Smooth muscle cell (in vitro differentiated cells): ENCODE measurements at regions not wholly inside any gene's neighbourhood (a gene's known extent, or its start where the extent isn't known, plus 50 kb on each side); places are given as distances from the start of the nearest gene placed in this dataset.

Source experiments
- DNase-seq: peaks from one replicate; lab custom pipeline; 2025; ENCODE audit not compliant: unreplicated experiment; lab: John Stamatoyannopoulos, UW
- H2AFZ ChIP-seq: fragments of 200-600 bp; sonication (generic); 2 replicates; pipeline ENCODE4 v1.6.0; 2016; ENCODE audit warnings: antibody characterized with exemption, low read depth, mild to moderate bottlenecking
- H3F3A ChIP-seq: fragments of 200-600 bp; sonication (generic); 2 replicates; pipeline ENCODE4 v1.6.0; 2017; ENCODE audit warnings: antibody characterized with exemption, low read depth
- H3K27ac ChIP-seq: fragments of 200-600 bp; sonication (generic); 2 replicates; pipeline ENCODE4 v1.5.1; 2016; ENCODE audit warnings: low read depth, mild to moderate bottlenecking
- H3K27me3 ChIP-seq: fragments of 200-600 bp; sonication (generic); 2 replicates; pipeline ENCODE4 v1.6.1; 2016; ENCODE audit warnings: low read depth, mild to moderate bottlenecking
- H3K36me3 ChIP-seq: fragments of 200-600 bp; sonication (generic); 2 replicates; pipeline ENCODE4 v1.5.1; 2016; ENCODE audit warnings: low read depth
- H3K4me1 ChIP-seq: fragments of 200-600 bp; sonication (generic); 2 replicates; pipeline ENCODE4 v1.5.1; 2016; ENCODE audit warnings: low read depth
- H3K4me2 ChIP-seq: fragments of 200-600 bp; sonication (generic); 2 replicates; pipeline ENCODE4 v1.6.0; 2016; ENCODE audit warnings: mild to moderate bottlenecking
- H3K4me3 ChIP-seq: fragments of 200-600 bp; sonication (generic); 2 replicates; pipeline ENCODE4 v1.5.1; 2016; ENCODE audit warnings: mild to moderate bottlenecking
- H3K79me2 ChIP-seq: fragments of 200-600 bp; sonication (generic); 2 replicates; pipeline ENCODE4 v1.6.0; 2016; ENCODE audit warnings: low read depth, mild to moderate bottlenecking
- H3K9ac ChIP-seq: fragments of 200-600 bp; sonication (generic); 2 replicates; pipeline ENCODE4 v1.6.0; 2016; ENCODE audit warnings: low read depth
- H3K9me3 ChIP-seq: fragments of 200-600 bp; sonication (generic); replicated peaks from 2 replicates; pipeline ENCODE4 v1.5.1; 2016; ENCODE audit warnings: low read depth
- H4K20me1 ChIP-seq: fragments of 200-600 bp; sonication (generic); 2 replicates; pipeline ENCODE4 v1.6.0; 2016; ENCODE audit warnings: low read depth
- CTCF ChIP-seq: fragments of 200-600 bp; sonication (generic); IDR thresholded peaks from 2 replicates; pipeline ENCODE4 v1.5.1; 2017; ENCODE audit warnings: borderline replicate concordance, mild to moderate bottlenecking, antibody characterized with exemption; ENCODE audit not compliant: insufficient read depth, poor library complexity, severe bottlenecking
- WGBS: methylation state at CpG from one replicate; pipeline ENCODE4 v1.1.7; 2016; ENCODE audit warnings: low lambda C conversion rate; 5-methylcytosine and 5-hydroxymethylcytosine counted together

- H3K27ac ChIP-seq, result no peak overlapping the region
- H3K27me3 ChIP-seq, result no peaks in the 10 kb centered on the region
- no peak overlapping the region for H3K9ac ChIP-seq
- DNase-seq, result no peak
- no peak overlapping the region for H3K4me2 ChIP-seq
- no peak for TF ChIP-seq CTCF
- H3F3A ChIP-seq, result peaks cover 3% of the 10 kb centered on the region
- no peak overlapping the region for H3K4me3 ChIP-seq
- no peak overlapping the region for H2AFZ ChIP-seq
- 22% methylated on average over 2 of the region's 2 CpGs for WGBS
- H3K36me3 ChIP-seq, result no peaks in the 10 kb centered on the region
- no peaks in the 10 kb centered on the region for H3K79me2 ChIP-seq
- no peaks in the 10 kb centered on the region for H3K9me3 ChIP-seq
- no peaks in the 10 kb centered on the region for H3K4me1 ChIP-seq
- H4K20me1 ChIP-seq, result no peaks in the 10 kb centered on the region
These were observed 71.8 kb downstream of the FOXF2 start for GRCh38 chr6:1461207-1461606.

- WGBS, result 95% methylated on average over 3 of the region's 3 CpGs
- no peaks in the 10 kb centered on the region for H3K9me3 ChIP-seq
- DNase-seq, result no peak
- no peaks in the 10 kb centered on the region for H3K36me3 ChIP-seq
- no peak overlapping the region for H3K4me2 ChIP-seq
- no peak overlapping the region for H3K4me3 ChIP-seq
- H3K27ac ChIP-seq, result peak overlapping the region; percentile 7
- H3K9ac ChIP-seq, result no peak overlapping the region
- H2AFZ ChIP-seq, result no peak overlapping the region
- H3K27me3 ChIP-seq, result no peaks in the 10 kb centered on the region
- no peaks in the 10 kb centered on the region for H3K79me2 ChIP-seq
- H3F3A ChIP-seq, result peaks cover 3% of the 10 kb centered on the region
- TF ChIP-seq CTCF, result no peak
- no peaks in the 10 kb centered on the region for H3K4me1 ChIP-seq
- no peaks in the 10 kb centered on the region for H4K20me1 ChIP-seq
These were observed 72.4 kb downstream of the FOXF2 start for GRCh38 chr6:1461736-1462135.

- Histone ChIP-seq H3K79me2 (no peaks in the 10 kb centered on the region), H3K27ac (no peak overlapping the region), H3K9ac (no peak overlapping the region), H3K9me3 (no peaks in the 10 kb centered on the region), H3F3A (peaks cover 3% of the 10 kb centered on the region), H3K4me1 (no peaks in the 10 kb centered on the region), H3K4me2 (no peak overlapping the region), H4K20me1 (no peaks in the 10 kb centered on the region), H3K4me3 (no peak overlapping the region), H2AFZ (no peak overlapping the region), H3K27me3 (no peaks in the 10 kb centered on the region), H3K36me3 (no peaks in the 10 kb centered on the region)
- no peak for DNase-seq
- 88% methylated on average over 7 of the region's 7 CpGs for WGBS
- TF ChIP-seq CTCF, result no peak
These were observed 73.9 kb downstream of the FOXF2 start for GRCh38 chr6:1463275-1463674.

- no peaks in the 10 kb centered on the region for H4K20me1 ChIP-seq
- H3K27me3 ChIP-seq, result no peaks in the 10 kb centered on the region
- TF ChIP-seq CTCF, result no peak
- no peak overlapping the region for H3K4me3 ChIP-seq
- H3K79me2 ChIP-seq, result no peaks in the 10 kb centered on the region
- H3K4me1 ChIP-seq, result no peaks in the 10 kb centered on the region
- no peak overlapping the region for H3K4me2 ChIP-seq
- no peaks in the 10 kb centered on the region for H3K36me3 ChIP-seq
- H2AFZ ChIP-seq, result no peak overlapping the region
- WGBS, result 83% methylated on average over 8 of the region's 8 CpGs
- H3K9me3 ChIP-seq, result no peaks in the 10 kb centered on the region
- no peak overlapping the region for H3K27ac ChIP-seq
- peaks cover 3% of the 10 kb centered on the region for H3F3A ChIP-seq
- no peak for DNase-seq
- H3K9ac ChIP-seq, result no peak overlapping the region
These were observed 74.5 kb downstream of the FOXF2 start for GRCh38 chr6:1463751-1464426.
